HS-27A (cell line): ENCODE measurements at regions not wholly inside any gene's neighbourhood (a gene's known extent, or its start where the extent isn't known, plus 50 kb on each side); places are given as distances from the start of the nearest gene placed in this dataset.

Experiments
- DNase-seq: peaks from one replicate; pipeline ENCODE4 v3.0.0-alpha.2; 2012; ENCODE audit warnings: low read depth, missing footprints

DNA sequence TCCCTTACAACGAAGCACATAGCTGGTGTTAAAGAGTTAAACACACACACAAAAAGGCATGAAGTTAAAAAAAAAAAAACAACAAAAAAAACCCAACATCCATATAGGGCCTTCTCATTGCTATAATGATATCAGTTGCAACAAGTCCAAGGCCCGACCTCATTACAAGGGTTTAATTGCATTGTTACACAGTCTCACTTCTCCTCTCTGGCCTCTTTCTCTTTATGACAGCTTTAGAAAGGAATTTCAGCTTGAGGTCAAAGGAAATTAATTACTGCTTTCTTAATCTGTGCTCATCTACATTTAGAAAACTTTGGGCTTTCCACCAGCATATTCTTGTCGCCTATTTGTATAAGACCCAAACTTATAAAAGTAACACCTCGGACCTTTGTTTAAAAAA lies 342.1 kb downstream of the NR2F2 start:
- DNase-seq: no peak

DNA sequence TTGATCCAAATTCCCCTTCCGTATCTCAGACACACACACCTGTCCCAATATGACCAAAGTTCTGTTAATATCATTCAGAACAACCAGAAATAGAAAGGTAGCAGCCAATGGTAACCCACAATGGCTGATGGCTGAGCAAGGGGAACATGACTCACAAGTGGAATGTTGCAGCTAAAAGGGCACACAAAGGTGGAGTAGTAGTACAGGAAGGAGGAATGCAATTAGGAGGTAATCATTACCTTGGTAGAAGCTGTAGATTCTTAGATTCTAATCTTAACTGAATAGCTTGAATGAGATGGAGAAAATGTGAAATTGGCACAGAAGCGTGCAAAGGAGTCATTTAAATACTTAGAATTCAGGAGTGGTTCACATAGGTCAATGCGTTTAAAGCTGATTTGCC lies 347.9 kb downstream of the NR2F2 start:
- DNase-seq: no peak

DNA sequence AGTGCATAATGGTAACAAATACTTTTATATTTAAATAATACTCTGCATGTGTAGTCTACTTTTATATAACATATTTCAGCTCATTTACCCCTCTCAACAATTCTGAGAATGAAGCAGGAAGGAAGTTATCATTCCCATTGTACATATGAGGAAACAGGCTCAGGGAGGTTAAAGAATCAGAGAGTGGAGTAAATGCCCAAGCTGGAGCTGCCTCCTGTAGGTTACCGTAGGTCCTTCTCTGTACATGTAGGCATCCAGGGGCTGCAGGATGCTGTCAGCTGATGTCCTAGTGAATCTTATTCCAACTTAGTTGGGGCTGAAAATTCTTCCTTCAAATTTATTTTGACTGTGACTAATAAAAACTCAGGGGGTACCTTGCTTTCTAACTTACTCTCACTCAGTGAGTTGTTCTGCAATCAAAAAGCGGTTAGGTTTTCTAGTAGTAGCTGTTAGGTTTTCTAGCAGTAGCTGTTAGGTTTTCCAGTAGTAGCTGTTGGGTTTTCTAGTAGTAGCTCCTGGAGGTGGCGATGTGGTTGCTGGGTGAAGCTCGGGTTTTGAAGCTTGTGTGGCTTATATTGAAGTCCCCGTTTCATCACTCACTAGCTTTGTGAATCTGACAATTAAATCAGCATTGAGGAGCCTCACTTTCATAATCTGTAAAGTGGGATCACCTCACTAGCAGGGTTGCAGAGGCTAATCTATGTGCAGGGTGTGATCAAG lies 357.0 kb downstream of the NR2F2 start:
- no peak for DNase-seq

- DNase-seq: no peak
Measured at GRCh38 chr15:96690733-96691132, 360.2 kb downstream of the NR2F2 start.

- DNase-seq: no peak
Measured at GRCh38 chr15:96692826-96693225, 362.3 kb downstream of the NR2F2 start.

- no peak for DNase-seq
Measured at GRCh38 chr15:96693515-96693914, 363.0 kb downstream of the NR2F2 start.

GRCh38 chr15:96693990-96694517 lies 363.6 kb downstream of the NR2F2 start:
- no peak for DNase-seq

GRCh38 chr15:96695426-96695825 lies 364.9 kb downstream of the NR2F2 start:
- DNase-seq: no peak

GRCh38 chr15:96699871-96700401 lies 369.4 kb downstream of the NR2F2 start:
- DNase-seq: no peak

GRCh38 chr15:96700555-96700954 lies 370.1 kb downstream of the NR2F2 start:
- no peak for DNase-seq

GRCh38 chr15:96701443-96701842 lies 370.9 kb downstream of the NR2F2 start:
- no peak for DNase-seq

DNA sequence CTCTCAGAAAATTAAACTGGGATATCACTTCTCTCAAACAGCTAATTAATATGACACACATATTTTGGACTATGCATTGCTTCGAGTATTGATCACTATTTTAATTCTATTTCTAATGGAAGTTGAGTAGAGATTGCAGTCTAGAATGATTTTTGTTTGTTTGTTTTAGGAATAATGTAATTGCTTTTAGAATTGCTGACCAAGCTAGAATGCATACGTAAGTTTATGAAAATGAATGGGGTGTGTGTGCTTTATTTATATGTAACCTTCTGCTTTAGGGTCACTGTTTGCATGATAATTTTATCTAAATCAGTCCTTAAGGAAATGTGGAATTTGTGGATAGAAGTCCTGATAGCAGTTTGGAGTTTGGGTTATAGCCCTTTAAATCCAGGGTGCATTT lies 371.4 kb downstream of the NR2F2 start:
- DNase-seq: no peak

DNA sequence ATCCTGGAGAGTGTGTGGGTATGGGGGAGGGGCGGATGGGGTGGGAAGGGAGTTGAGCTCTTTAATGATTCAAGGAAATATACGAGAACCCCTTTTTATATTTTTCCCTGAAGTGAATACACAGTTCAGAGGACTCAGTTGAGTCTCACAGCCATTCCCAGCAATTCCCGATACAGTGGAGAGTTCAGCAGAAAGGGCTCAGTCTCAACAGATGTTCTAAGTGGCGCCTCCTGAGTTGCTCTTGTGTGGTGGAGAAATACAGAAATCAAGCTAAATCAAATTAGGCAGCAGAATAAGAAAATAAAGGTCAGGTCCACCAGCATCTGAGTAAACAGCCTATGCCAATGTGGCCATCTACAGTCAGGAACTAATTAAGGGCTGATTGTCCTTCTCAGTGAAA lies 372.1 kb downstream of the NR2F2 start:
- DNase-seq: no peak

GRCh38 chr15:96703091-96703490 lies 372.6 kb downstream of the NR2F2 start:
- DNase-seq: no peak

DNA sequence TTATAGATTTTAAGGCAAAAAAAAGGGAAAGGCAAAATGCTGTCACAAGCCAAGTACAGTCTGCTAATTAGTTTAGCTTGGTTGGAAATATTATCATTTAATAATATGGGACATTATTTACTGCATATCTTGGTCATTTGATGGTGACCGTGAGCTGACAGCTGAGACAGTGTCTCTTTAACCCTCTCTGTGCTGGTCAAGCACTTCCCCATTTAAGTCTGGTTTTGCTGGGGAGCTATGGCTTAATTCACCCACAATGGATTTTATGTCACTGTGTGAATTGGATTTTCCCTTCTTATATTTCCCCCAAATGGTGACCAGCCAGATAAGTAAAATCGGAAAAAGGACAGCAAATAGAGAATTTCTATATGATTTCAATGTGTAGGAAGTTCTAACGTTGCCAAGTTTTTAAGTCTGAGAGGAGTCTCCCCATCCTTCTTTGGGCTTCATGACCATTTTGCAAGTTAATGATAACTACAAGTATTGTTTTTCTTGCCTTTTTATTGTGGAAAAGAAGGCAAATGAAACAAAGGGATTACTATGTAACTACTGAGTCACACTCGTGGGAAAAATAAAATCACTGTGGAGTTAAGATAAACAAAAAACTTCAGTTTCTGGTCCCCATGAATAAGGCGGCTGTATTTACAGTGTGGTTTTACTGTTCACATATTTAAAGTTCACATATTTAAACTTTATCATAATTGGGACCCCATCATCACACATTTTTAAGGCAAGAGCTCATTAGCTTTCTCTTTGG lies 373.5 kb downstream of the NR2F2 start:
- DNase-seq: no peak

- DNase-seq: no peak
Measured at GRCh38 chr15:96716075-96716474, 385.6 kb downstream of the NR2F2 start.

- no peak for DNase-seq
Measured at GRCh38 chr15:96716478-96716877, 386.0 kb downstream of the NR2F2 start.

DNA sequence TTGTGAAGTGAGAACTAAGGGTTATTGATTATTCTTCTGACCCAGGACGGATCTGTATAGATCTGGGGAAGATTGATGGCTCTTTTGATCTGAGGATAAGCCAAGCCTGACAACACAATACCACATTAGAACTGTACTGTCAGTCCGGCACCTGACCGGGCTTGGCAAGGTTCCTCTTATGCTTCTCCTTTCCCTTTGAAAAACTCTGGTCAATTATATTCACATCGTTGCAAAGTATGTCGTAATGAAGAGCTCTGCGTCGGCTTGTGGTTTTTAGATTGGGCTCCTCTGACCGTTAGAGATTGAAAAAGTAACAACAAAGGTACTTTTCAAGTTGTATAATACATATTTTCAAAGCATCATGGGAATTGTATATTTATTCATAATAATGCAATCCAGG lies 389.8 kb downstream of the NR2F2 start:
- no peak for DNase-seq

GRCh38 chr15:96720656-96721055 lies 390.2 kb downstream of the NR2F2 start:
- DNase-seq: no peak

GRCh38 chr15:96728591-96728990 lies 398.1 kb downstream of the NR2F2 start:
- no peak for DNase-seq

DNA sequence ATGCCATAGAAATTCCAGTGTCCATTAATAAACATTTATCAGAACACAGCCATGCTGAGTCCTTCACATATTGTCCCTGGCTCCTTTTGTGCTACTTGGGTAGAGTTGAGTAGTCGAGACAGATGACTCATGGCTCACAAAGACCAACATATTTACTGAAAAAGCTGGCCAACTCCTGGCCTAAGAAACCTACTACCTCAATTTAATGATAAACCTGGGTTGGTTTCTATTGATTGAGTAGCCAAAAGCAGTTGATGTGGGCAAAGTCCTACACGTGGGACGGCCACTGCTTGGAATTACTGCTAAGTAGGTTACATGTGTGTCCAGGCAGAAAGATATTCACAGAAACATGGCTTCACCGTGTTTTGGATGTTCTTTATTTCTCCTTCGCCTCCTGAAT lies 402.2 kb downstream of the NR2F2 start:
- no peak for DNase-seq

DNA sequence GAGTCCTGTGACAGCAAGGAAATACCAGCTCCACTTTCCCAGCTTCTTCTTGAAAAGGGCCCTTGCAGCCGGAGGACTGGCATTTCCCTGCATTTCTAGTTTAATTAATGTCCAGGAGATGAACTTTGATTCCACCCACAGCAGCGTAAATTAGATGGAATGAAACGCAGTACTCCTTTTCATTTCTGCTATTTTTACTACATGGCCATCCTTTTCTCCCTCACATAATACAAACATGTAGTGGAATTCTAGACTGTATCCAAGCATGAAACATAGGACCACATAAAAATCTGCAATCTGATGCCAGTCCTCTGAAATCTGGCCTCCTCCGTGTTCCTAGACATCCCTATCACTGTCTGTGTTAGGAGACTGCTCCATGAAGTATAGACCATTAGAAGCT lies 403.2 kb downstream of the NR2F2 start:
- no peak for DNase-seq

DNA sequence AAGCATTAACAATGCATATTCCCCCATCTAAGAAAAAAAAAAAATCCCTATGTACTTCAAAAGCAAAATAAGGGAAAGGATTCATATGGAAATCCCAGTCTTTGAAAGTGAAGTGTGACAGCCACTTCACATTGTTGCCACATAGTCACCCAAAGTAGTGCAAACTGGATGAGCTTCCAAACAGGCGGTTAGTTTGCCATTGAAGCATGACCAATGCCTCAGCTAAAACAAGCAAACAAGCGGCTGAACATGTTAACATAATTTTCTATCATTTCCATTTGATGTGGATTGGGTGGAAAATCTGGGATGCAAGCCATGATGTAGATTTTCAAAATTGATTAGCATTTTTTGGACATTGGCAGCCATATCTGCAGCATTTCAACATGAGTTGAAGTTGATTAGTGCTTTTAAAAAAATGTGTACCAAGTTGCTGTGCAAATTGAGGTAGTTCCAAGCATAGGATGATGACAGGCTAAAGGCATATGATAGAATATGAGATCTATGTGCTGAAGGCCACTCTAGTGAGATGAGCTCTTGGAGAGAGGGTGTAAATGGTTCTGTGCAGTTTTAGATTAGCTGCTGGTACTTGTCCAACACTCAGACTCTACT lies 405.2 kb downstream of the NR2F2 start:
- DNase-seq: no peak
